Right cardiac atrium (tissue), 5 donors: ENCODE measurements at regions not wholly inside any gene's neighbourhood (a gene's known extent, or its start where the extent isn't known, plus 50 kb on each side); places are given as distances from the start of the nearest gene placed in this dataset.

Experiments
- ATAC-seq, 2 donors: fragments of 200-7000 bp; cut with Tn5 transposase; one replicate each; pipeline versions ENCODE4 v1.8.0 to v1.9.1; 2020; ENCODE audit warnings: moderate library complexity in 2 of 2, mild to moderate bottlenecking in 1 of 2
- DNase-seq, 3 donors: peaks; one replicate each; pipeline ENCODE4 v3.0.0-alpha.2; 2020
- H3K27ac ChIP-seq: one replicate; pipeline ENCODE4 v1.5.1; 2013; ENCODE audit warnings: mild to moderate bottlenecking, low read length, control low read depth, moderate library complexity
- H3K27me3 ChIP-seq: one replicate; pipeline ENCODE4 v1.6.1; 2013; ENCODE audit not compliant: control insufficient read depth, insufficient read depth
- H3K4me1 ChIP-seq: one replicate; pipeline ENCODE4 v1.6.1; 2013; ENCODE audit warnings: low read length; ENCODE audit not compliant: control insufficient read depth, insufficient read depth
- H3K4me3 ChIP-seq: one replicate; pipeline ENCODE4 v1.5.1; 2013; ENCODE audit warnings: low read length, control low read depth
- H3K9me3 ChIP-seq: one replicate; pipeline ENCODE4 v1.6.1; 2013; ENCODE audit warnings: low read length; ENCODE audit not compliant: control insufficient read depth
- WGBS: extraction: QIAGEN DNeasy Blood & Tissue Kit; methylation state at CpG from one replicate; pipeline ENCODE4 v1.1.7; 2013; 5-methylcytosine and 5-hydroxymethylcytosine counted together
- intact Hi-C, 4 donors: fragments of 100-400 bp; cut with DNase I; formaldehyde crosslinking; loops; one replicate each; pipeline versions ENCODE4 v1.11.0 to v1.14.0; 2022 to 2023
- donor health status: healthy with polysubstance abuse.
- donor health status: DM: no; HTN: yes; CAD: no.
- donor health status: DM: no; HTN: no; CAD: no.
- donor health status: DM: no; HTN: yes; CAD: no; lungs with severe emphysema.
- donor health status: DM: yes; HTN: yes; CAD: no.

GRCh38 chr4:115770046-115770543, 656.7 kb upstream of the NDST4 start:
- H3K27me3 ChIP-seq: no peaks in the 10 kb centered on the region
- no peak for ATAC-seq
- H3K4me3 ChIP-seq: no peak overlapping the region
- H3K4me1 ChIP-seq: no peaks in the 10 kb centered on the region
- intact Hi-C loops: no loop called here
- H3K9me3 ChIP-seq: no peaks in the 10 kb centered on the region
- DNase-seq: no peak
- H3K27ac ChIP-seq: no peak overlapping the region

DNA sequence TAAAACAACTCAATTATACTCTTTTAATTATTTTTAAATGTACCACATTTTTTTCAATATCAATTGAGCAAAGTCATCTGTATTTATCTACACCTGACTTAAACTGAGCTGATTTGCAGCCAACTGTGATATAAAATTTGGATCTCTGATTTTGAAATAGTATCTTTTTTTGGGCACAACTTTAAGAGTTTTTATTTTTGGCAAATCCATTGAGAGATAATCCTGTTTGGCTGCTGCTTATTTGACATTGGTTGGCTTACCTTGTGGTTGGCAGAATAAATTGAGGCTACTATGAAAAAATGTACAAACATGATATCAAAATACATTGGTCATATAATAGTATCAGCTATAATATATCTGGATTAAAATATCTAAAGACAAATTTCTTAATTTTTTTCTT, 656.0 kb upstream of the NDST4 start:
- Histone ChIP-seq H3K4me1 (no peaks in the 10 kb centered on the region), H3K4me3 (no peak overlapping the region), H3K27ac (no peak overlapping the region), H3K27me3 (no peaks in the 10 kb centered on the region), H3K9me3 (no peaks in the 10 kb centered on the region)
- DNase-seq (no peak), ATAC-seq (no peak)
- intact Hi-C loops: no loop called here

DNA sequence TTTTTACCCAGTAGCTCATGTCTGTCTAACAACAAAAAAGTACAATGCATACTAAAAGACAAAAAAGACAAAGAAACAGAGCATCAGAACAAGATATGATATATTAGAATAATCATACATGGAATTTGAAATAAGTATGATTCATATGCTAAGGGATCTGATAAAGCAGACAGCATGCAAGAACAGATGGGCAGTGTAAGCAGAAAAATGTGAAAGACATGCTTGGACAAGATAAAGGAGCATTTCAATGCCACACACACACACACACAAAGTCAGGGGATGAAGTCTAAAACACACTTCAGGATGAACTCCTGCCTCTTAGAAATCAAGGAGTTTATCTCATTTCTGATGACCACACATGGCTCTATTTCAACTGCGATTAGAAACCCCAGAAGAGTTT, 649.6 kb upstream of the NDST4 start:
- 74% methylated on average over 1 of the region's 1 CpG for WGBS
- intact Hi-C loops: no loop called here
- no peaks in the 10 kb centered on the region for H3K27me3 ChIP-seq
- H3K4me3 ChIP-seq: no peak overlapping the region
- ATAC-seq: no peak
- H3K9me3 ChIP-seq: no peaks in the 10 kb centered on the region
- no peak overlapping the region for H3K27ac ChIP-seq
- no peak for DNase-seq
- no peaks in the 10 kb centered on the region for H3K4me1 ChIP-seq

GRCh38 chr4:115759231-115759630, 645.8 kb upstream of the NDST4 start:
- H3K4me1 ChIP-seq: no peaks in the 10 kb centered on the region
- WGBS: 88% methylated on average over 2 of the region's 2 CpGs
- H3K4me3 ChIP-seq: no peak overlapping the region
- no peak for ATAC-seq
- peak in 1 of 3 donors; percentile 15 for DNase-seq
- no peaks in the 10 kb centered on the region for H3K9me3 ChIP-seq
- intact Hi-C loops: no loop called here
- H3K27me3 ChIP-seq: no peaks in the 10 kb centered on the region
- H3K27ac ChIP-seq: no peak overlapping the region

DNA sequence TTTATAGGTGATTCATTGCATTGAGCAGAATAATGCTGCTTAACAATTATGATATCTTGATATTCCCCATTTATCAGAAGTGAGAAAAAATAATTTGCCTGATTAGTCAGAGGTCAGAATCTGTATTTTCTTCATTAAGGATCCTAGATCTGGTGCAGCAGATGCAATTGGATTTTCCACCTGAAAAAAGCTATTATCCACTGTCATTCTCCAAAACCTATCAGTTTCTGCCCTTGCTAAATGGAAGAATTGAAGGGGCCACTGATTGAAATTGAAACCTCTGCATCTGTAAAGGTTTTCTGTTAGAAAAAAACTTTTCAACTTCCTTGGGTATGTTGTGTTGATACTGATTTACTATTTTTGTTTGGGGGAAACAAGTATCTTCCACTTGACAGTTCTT, 636.0 kb upstream of the NDST4 start:
- Histone ChIP-seq H3K27ac (no peak overlapping the region), H3K4me3 (no peak overlapping the region), H3K27me3 (no peaks in the 10 kb centered on the region), H3K9me3 (no peaks in the 10 kb centered on the region), H3K4me1 (no peaks in the 10 kb centered on the region)
- ATAC-seq (no peak), DNase-seq (no peak)
- intact Hi-C loops: no loop called here

DNA sequence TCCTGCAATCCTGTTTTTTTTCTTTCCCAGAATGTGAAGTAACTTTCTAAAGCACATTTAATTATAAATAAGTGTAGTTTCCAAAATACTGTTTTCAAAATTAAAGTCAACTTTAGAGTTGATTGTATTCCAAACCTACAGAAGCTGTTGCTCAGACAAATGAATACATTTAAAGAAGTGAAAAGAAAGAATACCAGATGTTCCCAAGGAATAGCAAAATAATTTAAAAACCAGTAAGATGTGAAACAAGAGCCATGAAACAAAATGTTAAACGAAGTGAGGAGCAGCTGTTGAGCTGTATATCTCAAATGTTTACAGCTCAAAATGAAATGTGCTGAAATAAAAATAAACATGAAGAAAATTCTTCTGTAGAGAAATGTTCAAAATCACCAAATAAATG, 627.4 kb upstream of the NDST4 start:
- no peak for DNase-seq
- no peaks in the 10 kb centered on the region for H3K9me3 ChIP-seq
- no peak overlapping the region for H3K4me3 ChIP-seq
- no peaks in the 10 kb centered on the region for H3K27me3 ChIP-seq
- intact Hi-C loops: no loop called here
- no peak overlapping the region for H3K27ac ChIP-seq
- no peak for ATAC-seq
- 32% methylated on average over 1 of the region's 1 CpG for WGBS
- no peaks in the 10 kb centered on the region for H3K4me1 ChIP-seq

- 74% methylated on average over 5 of the region's 5 CpGs for WGBS
- no peak for ATAC-seq
- DNase-seq: no peak
- no peak overlapping the region for H3K27ac ChIP-seq
- no peaks in the 10 kb centered on the region for H3K27me3 ChIP-seq
- no peak overlapping the region for H3K4me3 ChIP-seq
- no peaks in the 10 kb centered on the region for H3K4me1 ChIP-seq
- intact Hi-C loops: no loop called here
- H3K9me3 ChIP-seq: no peaks in the 10 kb centered on the region
Observed at GRCh38 chr4:115729739-115730266, 616.4 kb upstream of the NDST4 start.

DNA sequence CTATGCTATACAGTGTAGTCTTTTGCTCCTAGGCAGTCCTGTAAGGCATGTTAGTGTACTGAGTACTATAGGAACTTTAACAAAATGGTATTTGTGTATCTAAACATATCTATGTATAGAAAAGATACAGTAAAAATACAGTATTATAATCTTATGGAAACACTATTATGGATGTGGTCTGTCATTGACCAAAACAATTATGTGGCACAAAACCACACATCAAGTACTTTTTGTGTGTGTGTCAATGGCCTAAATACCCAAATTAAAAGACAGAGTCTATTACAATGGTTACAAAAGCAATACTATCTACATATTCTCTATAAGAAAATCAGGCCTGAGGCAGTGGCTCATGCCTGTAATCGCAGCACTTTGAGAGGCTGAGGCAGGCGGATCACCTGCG, 610.2 kb upstream of the NDST4 start:
- intact Hi-C loops: no loop called here
- no peak for ATAC-seq
- Histone ChIP-seq H3K4me3 (no peak overlapping the region), H3K27ac (no peak overlapping the region), H3K9me3 (no peaks in the 10 kb centered on the region), H3K4me1 (no peaks in the 10 kb centered on the region), H3K27me3 (no peaks in the 10 kb centered on the region)
- DNase-seq: no peak
- 91% methylated on average over 3 of the region's 3 CpGs for WGBS

DNA sequence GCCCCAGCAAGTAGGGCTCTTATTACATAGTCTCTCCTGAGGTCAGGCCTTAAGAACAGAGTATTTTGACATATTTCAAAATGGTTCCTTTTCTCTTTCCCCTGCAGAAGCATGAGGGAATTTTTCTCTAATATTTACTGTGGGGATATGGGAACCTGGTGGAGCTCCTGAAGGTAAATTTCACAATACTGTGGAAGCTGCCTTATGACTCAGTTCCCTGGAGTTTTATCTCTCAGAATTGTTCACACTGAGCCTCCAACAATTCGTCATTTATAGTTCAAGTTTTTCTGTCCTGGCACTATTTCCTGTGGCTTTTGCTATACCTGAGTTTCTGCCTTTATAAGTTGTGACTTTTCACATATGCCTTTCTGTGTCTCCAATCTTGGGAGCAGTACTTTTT, 607.2 kb upstream of the NDST4 start:
- no peaks in the 10 kb centered on the region for H3K4me1 ChIP-seq
- ATAC-seq (no peak), DNase-seq (no peak)
- H3K9me3 ChIP-seq: no peaks in the 10 kb centered on the region
- intact Hi-C loops: no loop called here
- no peak overlapping the region for H3K4me3 ChIP-seq
- H3K27ac ChIP-seq: no peak overlapping the region
- WGBS: 56% methylated on average over 1 of the region's 1 CpG
- H3K27me3 ChIP-seq: no peaks in the 10 kb centered on the region

- intact Hi-C loops: no loop called here
- H3K4me1 ChIP-seq: no peaks in the 10 kb centered on the region
- ATAC-seq: no peak
- 42% methylated on average over 2 of the region's 2 CpGs for WGBS
- no peak overlapping the region for H3K4me3 ChIP-seq
- H3K27me3 ChIP-seq: no peaks in the 10 kb centered on the region
- no peaks in the 10 kb centered on the region for H3K9me3 ChIP-seq
- H3K27ac ChIP-seq: no peak overlapping the region
- DNase-seq: no peak
Observed at GRCh38 chr4:115711575-115711974, 598.2 kb upstream of the NDST4 start.

DNA sequence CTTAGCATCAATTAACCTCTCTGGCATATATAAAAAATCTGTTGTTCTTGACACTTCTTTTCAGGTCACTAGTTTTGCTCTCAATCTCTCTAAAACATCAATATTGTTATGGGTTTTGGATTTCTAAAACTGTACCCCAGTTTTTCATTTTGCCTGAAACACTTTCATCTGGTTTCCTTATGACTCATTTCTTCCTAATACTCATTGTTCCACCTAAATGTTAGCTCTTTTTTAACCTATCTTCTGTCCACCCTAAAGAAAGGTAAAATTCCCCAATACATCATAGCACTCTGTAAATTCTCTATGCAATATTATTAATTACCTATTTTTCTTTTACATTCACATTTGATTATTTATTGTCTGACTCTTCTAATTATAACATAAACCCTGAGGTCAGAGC, 575.5 kb upstream of the NDST4 start:
- Histone ChIP-seq H3K4me3 (no peak overlapping the region), H3K27ac (no peak overlapping the region), H3K9me3 (no peaks in the 10 kb centered on the region), H3K27me3 (no peaks in the 10 kb centered on the region), H3K4me1 (no peaks in the 10 kb centered on the region)
- DNase-seq (no peak), ATAC-seq (no peak)
- intact Hi-C loops: no loop called here

DNA sequence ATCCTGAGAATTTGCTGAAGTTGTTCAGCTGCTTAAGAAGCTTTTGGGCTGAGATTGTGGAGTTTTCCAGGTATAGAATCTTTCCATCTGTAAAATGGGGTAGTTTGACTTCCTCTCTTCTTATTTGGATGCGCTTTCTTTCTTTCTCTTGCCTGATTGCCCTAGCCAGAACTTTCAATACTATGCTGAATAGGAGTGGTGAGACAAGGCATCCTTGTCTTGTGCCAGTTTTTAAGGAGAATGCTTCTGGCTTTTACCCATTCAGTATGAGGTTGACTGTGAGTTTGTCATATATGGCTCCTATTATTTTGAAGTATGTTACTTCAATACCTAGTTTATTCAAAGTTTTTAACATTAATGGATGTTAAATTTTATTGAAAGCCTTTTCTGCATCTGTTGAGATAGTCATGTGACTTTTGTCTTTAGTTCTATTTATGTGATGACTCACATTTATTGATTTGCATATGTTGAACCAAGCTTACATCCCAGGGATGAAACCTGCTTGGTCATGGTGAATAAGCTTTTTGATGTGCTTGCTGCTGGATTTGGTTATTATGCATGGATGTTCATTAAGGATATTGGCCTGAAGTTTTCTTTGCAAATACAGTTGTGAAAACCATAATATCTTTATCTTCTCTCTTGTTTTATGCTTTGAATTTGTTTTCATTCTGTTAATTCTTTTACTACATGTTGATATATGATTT, 573.8 kb upstream of the NDST4 start:
- intact Hi-C loops: no loop called here
- no peaks in the 10 kb centered on the region for H3K4me1 ChIP-seq

More for the DNA sequence above, 573.8 kb upstream of the NDST4 start:
- no peaks in the 10 kb centered on the region for H3K9me3 ChIP-seq
- no peak overlapping the region for H3K4me3 ChIP-seq
- no peak overlapping the region for H3K27ac ChIP-seq
- ATAC-seq (no peak), DNase-seq (no peak)
- WGBS: 86% methylated on average over 1 of the region's 1 CpG
- H3K27me3 ChIP-seq: no peaks in the 10 kb centered on the region
